ENCODE measurements at regions not wholly inside any gene's neighbourhood (a gene's known extent, or its start where the extent isn't known, plus 50 kb on each side); places are given as distances from the start of the nearest gene placed in this dataset.
A peak's percentile ranks its signal among the peaks of the same experiment; 100 is the strongest.

DNA sequence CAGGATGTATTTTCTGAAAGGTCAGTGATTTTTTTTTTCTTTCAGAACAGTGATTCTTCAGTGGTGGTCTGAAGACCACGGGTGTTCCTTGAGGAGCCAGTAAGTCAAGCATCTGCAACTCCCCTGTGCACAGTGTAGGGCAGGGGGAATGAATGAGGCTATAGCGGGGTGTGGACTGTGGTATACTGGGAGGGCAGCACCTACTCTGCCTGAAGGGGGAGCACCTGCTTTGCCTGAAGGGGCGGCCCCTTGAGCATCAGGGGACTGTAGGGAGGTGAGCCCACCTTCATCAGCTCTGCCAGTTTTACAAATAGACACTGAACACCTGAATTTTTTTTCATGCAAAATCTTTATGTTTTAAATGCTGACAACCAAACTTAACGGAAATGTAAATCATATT is 77.5 kb upstream of the RIPOR2 start:
- DNase-seq: no peak

- DNase-seq: no peak
Observed at GRCh38 chr6:25014369-25014768, 78.6 kb upstream of the RIPOR2 start.

DNA sequence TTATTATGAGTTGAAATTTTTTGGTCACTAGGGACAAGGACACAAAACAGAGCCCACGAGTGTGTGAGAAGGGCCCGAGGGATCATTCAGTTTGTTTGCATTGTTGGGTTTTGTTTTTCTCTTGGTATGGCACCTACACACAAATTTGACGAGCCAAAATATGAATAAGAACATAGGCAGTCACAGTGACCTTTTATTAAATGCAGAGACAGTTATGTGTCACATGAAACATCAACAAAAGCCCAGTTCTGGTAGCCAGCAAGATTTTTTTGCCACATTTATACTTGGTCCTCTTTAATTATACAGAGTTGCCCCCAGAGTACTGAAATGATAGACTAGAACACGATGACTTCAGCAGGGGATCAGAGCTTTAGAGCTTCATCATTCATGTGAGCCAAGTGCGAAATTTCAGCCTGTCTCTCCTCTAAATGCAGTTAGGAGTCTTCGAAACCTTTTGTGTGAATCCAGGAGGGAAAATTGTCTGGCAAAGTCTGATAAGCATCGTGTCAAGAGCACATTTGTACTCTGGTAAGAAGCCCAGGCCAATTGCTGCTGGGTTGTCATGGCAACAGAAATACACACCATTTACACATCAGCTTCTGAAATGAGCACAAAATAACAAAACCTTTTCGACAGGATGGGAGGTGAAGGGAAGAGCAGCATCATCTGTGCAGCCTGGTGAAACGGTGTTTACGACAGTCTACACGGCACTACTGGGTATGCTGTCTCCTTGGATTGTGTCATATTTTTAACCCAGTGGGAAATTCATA is 79.2 kb upstream of the RIPOR2 start:
- DNase-seq: no peak

DNA sequence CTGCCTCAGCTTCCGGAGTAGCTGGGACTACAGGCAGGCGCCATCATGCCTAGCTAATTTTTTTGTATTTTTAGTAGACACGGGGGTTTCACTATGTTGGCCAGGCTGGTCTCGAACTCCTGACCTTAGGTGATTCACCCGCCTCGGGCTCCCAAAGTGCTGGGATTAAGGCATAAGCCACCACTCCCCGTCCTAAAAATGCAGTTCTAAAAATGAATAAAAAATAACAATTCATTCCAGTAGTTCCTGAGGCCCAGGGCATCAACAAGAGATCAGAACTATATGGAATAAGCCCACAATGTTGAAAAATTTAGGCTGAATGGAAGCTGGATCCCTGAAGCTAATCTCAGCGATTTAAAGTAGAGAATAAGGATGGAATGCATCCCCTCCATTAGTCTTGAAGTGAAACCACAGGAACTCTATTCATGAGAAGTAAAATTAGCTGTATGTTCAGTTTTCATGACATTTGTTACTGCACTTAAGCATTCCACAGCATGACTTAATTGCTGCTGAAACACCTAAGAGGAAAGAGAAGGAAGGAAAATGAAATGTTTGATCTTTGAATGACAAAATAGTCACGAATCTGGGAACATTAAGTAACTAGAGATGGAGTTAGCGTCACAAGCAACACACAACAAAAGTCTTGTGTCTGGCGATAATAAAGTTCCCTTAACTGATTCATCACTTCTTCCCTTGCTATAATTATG is 80.4 kb upstream of the RIPOR2 start:
- DNase-seq: no peak

- no peak for DNase-seq
Observed at GRCh38 chr6:25017486-25017885, 81.7 kb upstream of the RIPOR2 start.

DNA sequence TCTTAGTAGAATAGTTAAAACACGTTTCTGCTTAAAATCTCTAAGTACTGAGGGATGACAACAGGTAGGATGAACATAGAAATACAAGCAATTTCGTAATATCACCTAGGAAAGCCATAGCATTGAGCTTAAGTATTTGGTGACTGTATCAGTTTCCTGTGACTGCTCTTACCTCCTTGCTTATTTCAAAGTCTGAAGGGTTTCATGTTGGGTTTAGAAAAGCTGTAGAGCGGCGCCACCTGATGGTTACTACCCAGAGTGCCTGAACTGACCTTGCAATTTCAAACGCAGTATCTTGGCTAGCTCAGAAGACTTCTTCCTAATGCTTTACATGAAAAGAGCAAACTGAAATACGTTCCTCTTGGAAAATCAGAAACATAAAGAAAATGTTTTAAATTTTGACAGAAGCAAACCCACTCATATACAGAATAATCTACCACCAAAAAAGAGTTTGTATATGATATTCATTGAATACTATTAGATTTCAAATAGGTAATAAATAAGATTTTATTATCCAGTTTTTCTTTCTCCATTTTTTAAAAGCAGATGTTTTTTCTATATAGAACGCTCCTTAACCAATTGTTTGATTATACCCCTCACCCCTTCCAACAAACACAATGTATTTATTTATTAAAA is 82.3 kb upstream of the RIPOR2 start:
- DNase-seq: no peak

DNA sequence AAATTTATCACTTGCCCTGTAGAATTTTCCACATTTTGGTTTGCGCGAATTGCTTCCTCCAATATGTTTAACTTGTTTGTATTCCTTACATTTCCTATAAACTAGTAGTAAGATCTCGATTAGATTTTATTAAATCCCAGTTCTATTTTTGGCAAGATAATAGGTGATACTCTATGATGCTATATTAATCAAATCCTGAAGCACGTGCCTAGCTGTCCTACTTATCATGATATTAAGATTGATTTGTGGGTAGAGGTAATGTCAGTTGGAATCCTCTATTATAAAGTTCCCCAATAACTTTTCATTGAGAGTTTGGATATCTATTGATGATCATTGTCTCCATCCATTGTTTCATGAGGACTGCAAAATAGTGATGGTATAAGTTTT is 82.8 kb upstream of the RIPOR2 start:
- no peak for DNase-seq

DNA sequence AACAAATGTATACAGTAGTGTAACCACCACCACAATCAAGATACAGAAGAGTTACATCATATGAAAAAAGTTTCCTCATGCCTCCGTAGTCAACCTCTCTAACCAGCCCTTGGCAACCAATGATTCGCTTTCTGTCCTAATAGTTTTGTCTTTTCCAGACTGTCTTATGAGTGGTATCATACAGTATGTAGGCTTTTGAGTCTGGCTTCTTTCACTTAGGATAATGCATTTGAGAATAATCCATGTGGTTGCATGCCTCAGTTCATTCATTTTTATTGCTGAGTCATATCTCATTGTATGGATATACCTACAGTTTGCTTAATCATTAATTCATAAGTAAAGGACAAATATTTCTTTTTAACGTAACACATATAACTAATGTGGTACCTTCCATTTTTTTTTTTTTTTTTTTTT is 86.4 kb upstream of the RIPOR2 start:
- no peak for DNase-seq

DNA sequence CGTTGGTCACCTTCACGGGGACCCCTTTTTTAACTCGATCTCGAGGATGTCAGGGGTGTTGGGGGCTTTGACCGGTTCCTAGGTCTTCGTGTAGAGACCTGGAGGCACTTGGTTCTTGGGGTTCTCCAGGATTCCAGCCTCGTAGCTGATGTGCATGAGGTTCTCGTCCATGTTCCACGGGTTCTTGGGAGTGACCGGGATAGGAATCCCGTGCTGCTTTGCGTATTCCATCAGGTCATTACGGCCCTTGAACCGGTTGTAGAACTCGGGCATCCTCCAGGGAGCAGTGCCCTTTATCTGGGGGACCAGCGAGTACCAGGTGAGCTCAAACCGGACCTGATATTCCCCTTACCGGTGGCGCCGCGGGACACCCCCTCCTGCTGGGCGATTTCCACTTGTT is 88.0 kb upstream of the RIPOR2 start:
- DNase-seq: no peak

- DNase-seq: no peak
Observed at GRCh38 chr6:25024821-25025220, 89.1 kb upstream of the RIPOR2 start.

GRCh38 chr6:25025248-25025918 is 89.6 kb upstream of the RIPOR2 start:
- DNase-seq: no peak

DNA sequence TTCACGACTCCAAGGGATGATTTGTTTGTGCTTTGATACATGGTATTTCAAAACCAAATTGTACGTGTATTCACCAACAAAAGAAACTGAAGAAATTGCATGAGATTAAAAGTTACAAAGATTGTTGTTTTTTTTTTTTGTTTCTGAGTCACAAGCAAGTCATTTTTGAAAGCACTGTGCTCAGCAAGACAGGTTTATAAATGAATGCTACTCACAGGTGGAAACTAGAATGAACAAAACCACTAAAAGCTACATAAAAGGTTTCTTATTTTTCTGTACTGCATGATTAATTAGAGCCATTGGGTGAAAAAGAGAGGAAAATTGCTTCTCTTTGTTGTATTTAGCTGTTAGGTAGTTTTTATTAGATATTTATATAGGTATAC is 90.2 kb upstream of the RIPOR2 start:
- DNase-seq: peak; percentile 23

DNA sequence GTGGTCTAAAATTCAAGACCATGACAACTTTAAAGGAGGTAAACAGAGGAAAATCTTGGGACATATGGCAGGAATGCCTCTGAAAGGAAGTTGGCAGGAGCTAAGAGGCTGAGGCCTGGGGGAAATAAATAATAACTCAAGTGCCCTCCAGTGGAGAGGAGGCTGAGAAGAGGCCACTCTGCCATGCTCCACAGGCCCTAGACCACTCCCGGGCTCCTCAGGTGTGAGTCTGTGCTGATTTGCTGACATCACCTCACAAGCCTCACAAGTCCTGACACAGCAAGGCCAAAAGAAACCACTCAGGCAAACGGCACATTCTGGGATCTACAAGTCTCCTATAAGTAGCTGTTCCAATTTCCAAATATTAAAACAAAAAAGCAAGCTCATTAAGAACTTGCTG is 91.0 kb upstream of the RIPOR2 start:
- DNase-seq: peak; percentile 98

- peak; percentile 76 for DNase-seq
Observed at GRCh38 chr6:25027221-25027916, 91.6 kb upstream of the RIPOR2 start.

- DNase-seq: no peak
Observed at GRCh38 chr6:25028328-25028727, 92.6 kb upstream of the RIPOR2 start.

DNA sequence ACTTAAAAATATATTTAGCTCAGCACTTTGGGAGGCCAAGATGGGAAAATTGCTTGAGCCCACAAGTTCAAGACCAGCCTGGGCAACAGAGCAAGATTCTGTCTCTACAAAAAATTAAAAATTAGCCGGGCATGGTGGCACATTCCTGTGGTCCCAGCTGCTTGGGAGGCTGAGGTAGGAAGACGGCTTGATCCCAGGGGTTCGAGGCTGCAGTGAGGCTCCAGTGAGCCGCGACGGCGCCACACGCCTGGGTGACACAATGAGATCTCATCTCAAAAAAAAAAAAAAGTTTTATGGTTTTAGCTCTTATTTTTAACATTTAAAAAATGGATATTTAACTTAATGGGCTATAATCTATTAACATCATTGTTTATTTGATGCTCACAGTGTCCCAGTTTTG is 97.2 kb upstream of the RIPOR2 start:
- no peak for DNase-seq

GRCh38 chr6:25034431-25034921 is 98.7 kb upstream of the RIPOR2 start:
- DNase-seq: no peak

DNA sequence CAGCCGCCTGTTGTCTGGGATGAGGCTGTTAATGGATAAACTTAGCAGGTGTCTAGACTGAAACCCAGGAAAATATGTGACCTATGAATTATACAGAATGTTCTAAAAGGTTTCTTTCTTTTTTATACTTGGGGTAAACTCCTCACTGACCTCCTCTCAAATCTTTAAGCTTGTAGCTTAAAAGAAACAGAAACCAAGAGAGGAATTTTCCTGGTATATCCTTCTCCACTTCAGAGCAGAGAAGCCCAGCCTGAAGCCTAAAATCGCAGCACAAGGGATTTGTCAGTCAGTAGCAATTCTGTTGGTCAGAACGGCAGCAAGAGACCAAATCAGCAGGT is 99.4 kb upstream of the RIPOR2 start:
- DNase-seq: no peak

- no peak for DNase-seq
Observed at GRCh38 chr6:25035512-25036435, 100.0 kb upstream of the RIPOR2 start.

DNA sequence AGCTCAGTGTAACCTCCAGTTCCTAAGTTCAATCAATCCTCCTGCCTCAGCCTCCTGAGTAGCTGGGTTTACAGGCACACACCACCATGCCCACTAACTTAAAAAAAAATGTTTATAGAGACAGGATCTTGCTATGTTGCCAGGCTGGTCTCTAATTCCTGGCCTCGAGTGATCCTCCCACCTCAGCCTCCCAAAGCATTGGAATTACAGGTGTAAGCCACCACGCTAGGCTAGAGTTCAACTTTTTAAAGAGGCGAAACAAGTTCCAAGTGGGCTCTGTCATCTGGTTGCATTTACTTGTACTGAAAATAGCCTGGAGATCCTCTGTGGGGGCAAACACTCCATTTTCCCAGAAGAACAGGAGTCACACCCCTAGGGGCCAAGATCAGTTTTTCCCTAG is 100.7 kb upstream of the RIPOR2 start:
- no peak for DNase-seq

GRCh38 chr6:25038300-25038699 is 102.5 kb upstream of the RIPOR2 start:
- no peak for DNase-seq

DNA sequence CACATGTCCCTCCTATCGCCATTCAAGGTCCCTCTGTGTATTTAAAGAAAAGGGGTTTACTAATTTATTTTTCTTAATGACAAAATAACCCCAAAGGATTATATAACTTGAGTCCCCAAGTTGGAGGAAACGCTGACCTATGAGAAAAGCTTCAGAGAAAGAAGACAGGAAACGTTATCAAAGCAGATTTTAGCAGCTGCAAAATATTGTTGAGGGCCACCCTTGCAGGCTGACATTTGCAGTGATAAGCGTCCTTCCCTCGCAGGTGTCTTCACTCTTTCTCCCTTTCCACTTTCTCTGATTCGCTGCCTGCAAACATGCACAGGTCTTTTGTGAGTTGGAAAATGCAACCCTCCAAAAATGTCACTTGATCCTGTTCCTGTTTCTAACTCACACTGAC is 103.2 kb upstream of the RIPOR2 start:
- peak; percentile 32 for DNase-seq

All from DMS79 (cell line).